Thymus (tissue), 11 donors: ENCODE measurements at regions not wholly inside any gene's neighbourhood (a gene's known extent, or its start where the extent isn't known, plus 50 kb on each side); places are given as distances from the start of the nearest gene placed in this dataset.

Experiments
- DNase-seq, 9 donors: peaks; one replicate each; pipeline ENCODE4 v3.0.0-alpha.2; 2013; ENCODE audit warnings: low spot score in 9 of 9, low read depth in 6 of 9, missing footprints in 1 of 9
- H3K27ac ChIP-seq, 2 donors: one replicate each; pipeline ENCODE4 v1.5.1; 2013; ENCODE audit warnings: control low read depth in 1 of 2, low read depth in 1 of 2, low read length in 1 of 2, mild to moderate bottlenecking in 1 of 2, moderate library complexity in 1 of 2
- H3K27me3 ChIP-seq, 2 donors: one replicate each; pipeline ENCODE4 v1.5.1; 2013; ENCODE audit warnings: low read length in 1 of 2; ENCODE audit not compliant: control insufficient read depth in 2 of 2, insufficient read depth in 1 of 2
- H3K36me3 ChIP-seq, 2 donors: one replicate each; pipeline ENCODE4 v1.5.1; 2013; ENCODE audit warnings: low read length in 1 of 2, mild to moderate bottlenecking in 1 of 2, moderate library complexity in 1 of 2; ENCODE audit not compliant: control insufficient read depth in 2 of 2, insufficient read depth in 2 of 2
- H3K4me1 ChIP-seq, 2 donors: one replicate each; pipeline ENCODE4 v1.5.1; 2013; ENCODE audit warnings: low read length in 2 of 2; ENCODE audit not compliant: control insufficient read depth in 2 of 2, insufficient read depth in 2 of 2
- H3K4me3 ChIP-seq, 2 donors: one replicate each; pipeline ENCODE4 v1.5.1; 2013; ENCODE audit warnings: low read length in 2 of 2, control low read depth in 1 of 2, mild to moderate bottlenecking in 1 of 2
- H3K9me3 ChIP-seq, 2 donors: one replicate each; pipeline ENCODE4 v1.5.1; 2013; ENCODE audit warnings: low read length in 1 of 2, mild to moderate bottlenecking in 1 of 2; ENCODE audit not compliant: control insufficient read depth in 2 of 2, insufficient read depth in 1 of 2
- WGBS: extraction: QIAGEN DNeasy Blood & Tissue Kit; methylation state at CpG from one replicate; pipeline ENCODE4 v1.1.7; 2013; 5-methylcytosine and 5-hydroxymethylcytosine counted together
- donor health status: healthy.

DNA sequence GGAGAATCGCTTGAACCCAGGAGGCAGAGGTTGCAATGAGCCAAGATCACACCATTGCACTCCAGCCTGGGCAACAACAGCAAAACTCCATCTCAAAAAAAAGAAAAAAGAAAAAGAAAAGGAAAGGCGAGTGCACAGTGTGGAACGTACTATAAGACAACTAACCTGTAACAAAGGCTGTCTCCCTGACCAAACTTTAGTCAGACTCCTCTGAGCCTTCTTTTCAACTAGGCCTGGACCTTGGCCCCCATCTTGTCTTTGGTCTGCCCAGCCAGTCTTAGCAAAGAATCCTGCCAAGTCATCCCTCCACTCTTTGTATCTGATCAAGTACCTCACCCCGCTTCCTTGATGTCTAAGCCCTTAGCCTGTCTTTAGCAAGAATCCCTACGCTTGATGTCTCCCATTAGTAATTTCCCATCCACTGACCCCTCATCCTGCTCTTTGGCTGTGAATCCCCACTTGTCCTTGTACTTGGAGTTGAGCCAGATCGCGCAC lies 68.9 kb upstream of the KDM7A start:
- WGBS: 99% methylated on average over 7 of the region's 7 CpGs
- no peaks in the 10 kb centered on the region for H3K9me3 ChIP-seq
- DNase-seq: no peak
- no peaks in the 10 kb centered on the region for H3K36me3 ChIP-seq
- H3K4me1 ChIP-seq: peaks cover 8 to 12% of the 10 kb centered on the region in 2 donors
- no peaks in the 10 kb centered on the region for H3K27me3 ChIP-seq
- no peak overlapping the region for H3K27ac ChIP-seq
- H3K4me3 ChIP-seq: no peak overlapping the region

DNA sequence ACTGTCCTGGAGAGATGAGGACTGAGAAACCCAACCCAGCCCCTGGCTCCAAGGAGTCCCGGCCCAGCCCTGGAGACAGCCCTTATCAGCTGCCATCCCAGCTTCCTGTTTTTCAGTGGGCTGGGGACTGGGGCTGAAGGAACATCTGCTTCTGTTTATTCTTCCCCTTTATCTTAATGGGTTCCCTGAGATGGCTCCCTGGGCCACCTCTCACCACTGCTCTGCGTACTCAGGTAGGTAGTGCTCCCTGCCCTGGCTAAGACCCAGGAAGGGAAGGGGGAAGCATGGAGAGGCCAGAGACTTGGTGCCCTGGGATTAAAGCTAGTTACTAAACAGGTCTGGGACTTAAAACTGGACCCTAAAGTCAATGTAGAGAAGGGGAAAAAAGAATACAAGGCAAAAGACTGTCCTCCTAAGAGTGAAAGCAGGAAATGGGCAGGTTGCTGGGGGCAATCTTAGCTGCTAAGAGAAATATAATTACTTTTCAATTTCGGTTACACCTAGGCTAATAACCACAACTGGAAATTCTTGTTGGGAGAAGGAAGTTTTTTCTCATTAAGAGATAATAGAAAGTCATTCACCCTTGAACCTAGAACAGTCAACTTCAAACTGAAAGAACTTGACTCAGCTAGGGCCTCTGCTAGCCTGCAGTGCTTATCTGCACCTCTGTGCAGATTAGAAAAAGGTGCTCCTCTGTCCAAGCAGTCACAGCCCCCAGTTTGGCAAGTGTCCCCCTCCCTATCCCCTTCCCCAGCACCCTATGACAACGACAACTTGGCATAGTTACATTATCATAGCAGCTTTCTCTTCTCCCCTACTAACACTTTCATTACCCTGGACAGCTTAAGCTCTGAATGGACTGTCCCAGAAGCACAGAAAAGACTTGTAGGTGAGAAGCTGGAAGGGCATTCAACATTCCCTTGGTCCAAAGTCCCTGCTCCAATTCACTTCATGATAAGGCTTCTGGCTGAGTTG lies 65.6 kb upstream of the KDM7A start:
- H3K4me1 ChIP-seq: peaks cover 8 to 12% of the 10 kb centered on the region in 2 donors
- no peak overlapping the region for H3K4me3 ChIP-seq
- H3K36me3 ChIP-seq: no peaks in the 10 kb centered on the region
- no peak for DNase-seq
- no peaks in the 10 kb centered on the region for H3K9me3 ChIP-seq
- H3K27ac ChIP-seq: no peak overlapping the region
- 29% methylated on average over 4 of the region's 4 CpGs for WGBS
- no peaks in the 10 kb centered on the region for H3K27me3 ChIP-seq

DNA sequence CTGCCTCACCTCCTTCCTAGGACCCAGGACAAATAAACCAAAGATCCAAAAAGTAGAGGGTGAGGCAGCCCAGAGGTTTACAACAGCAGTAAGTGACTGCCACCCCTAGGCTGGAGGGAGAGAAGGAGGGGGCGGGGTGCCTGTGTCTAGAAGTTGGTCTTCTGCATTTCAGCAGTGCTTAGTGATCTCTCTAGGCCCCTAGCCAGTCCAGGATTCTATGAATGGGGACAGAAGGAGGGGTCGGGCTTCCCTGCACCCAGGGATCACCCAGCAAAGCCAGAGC lies 62.8 kb upstream of the KDM7A start:
- Histone ChIP-seq H3K4me1 (peaks cover 8 to 12% of the 10 kb centered on the region in 2 donors), H3K4me3 (no peak overlapping the region), H3K27ac (no peak overlapping the region), H3K9me3 (no peaks in the 10 kb centered on the region), H3K27me3 (no peaks in the 10 kb centered on the region), H3K36me3 (no peaks in the 10 kb centered on the region)
- DNase-seq: no peak
- WGBS: 89% methylated on average over 2 of the region's 2 CpGs

DNA sequence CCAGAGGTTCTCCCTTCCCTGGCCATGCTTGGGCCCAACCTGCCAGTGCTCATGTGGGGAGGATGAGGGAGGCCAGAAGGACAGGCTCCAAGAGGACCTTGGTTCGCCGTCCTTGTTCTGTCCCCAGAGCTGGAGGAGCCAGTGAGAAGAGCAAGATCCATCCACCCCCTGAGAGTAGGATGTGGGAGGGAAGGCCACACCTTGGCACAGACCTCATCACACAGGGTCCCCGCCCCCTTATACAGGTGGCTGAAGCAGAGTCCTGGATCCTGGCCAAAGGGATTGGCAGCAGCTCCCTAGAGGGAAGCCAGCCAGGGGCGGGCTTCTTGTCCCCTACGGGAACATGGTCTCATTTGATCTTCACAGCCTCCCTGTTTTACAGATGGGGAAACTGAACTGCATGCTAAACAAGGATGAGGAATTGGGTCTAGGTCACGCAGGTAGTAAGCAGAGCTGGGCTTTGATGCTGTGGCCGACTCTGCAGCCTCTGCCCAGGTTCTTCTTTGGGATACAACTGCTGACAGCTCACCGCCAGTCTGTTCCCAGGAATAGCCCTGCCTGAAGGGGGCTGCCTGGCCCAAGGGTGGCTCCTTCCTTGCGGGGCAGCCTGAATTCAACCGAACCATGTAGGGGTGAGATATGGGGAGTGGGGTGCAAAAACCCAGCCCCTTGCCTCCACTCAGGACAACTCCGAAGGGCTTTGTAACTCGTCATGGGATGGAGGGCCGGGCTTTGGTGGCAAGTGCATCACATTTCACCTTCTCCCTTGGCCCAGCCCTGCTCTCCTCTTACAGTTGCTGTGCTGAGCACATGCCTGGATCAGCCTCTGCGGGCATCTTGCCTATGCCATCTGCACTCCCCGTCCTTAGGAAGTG lies 62.2 kb upstream of the KDM7A start:
- H3K4me3 ChIP-seq: no peak overlapping the region
- no peaks in the 10 kb centered on the region for H3K36me3 ChIP-seq
- H3K27me3 ChIP-seq: no peaks in the 10 kb centered on the region
- DNase-seq: no peak
- peaks cover 8 to 12% of the 10 kb centered on the region in 2 donors for H3K4me1 ChIP-seq
- no peak overlapping the region for H3K27ac ChIP-seq
- 91% methylated on average over 15 of the region's 15 CpGs for WGBS
- H3K9me3 ChIP-seq: no peaks in the 10 kb centered on the region

DNA sequence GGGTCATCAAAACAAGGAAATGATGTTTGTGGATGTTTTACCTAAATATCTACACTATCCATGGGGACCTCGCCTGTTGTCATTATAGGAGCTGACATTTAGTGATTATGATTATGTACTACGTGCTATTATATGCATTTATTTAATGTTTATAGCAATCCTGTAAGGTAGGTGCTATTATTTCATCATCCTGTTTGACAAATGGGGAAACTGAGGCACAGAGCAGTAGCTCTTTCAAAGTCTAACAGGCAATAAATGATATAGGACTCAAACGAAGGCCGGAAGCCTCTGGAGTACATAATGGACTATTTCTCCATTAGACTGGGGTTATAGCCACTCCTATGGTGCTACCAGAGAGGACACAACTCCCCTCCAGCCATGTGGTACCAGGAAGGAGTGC lies 60.6 kb upstream of the KDM7A start:
- Histone ChIP-seq H3K9me3 (no peaks in the 10 kb centered on the region), H3K36me3 (no peaks in the 10 kb centered on the region), H3K4me3 (no peak overlapping the region), H3K4me1 (peaks cover 4 to 8% of the 10 kb centered on the region in 2 donors), H3K27ac (no peak overlapping the region), H3K27me3 (no peaks in the 10 kb centered on the region)
- no peak for DNase-seq
- 97% methylated on average over 4 of the region's 4 CpGs for WGBS

DNA sequence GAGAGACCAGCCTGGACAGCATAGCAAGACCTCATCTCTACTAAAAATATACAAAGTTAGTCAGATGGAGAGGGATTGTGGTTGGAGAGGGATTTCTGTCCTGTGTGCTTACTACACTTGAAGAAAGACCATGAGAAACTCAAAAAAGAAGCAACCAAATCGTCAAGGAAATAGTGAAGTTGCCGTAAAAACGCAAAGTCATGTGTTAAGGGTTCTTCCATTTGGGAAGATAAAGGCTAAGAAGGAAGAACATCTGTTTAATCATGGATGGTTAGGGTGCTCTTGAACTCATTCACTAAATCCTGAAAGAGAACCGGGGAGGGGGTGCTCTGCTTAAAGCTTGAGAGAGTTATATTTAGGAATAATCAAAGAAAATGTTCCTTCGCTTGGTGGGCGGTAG lies 59.8 kb upstream of the KDM7A start:
- Histone ChIP-seq H3K27ac (no peak overlapping the region), H3K9me3 (no peaks in the 10 kb centered on the region), H3K27me3 (no peaks in the 10 kb centered on the region), H3K4me3 (no peak overlapping the region), H3K4me1 (peaks cover 1 to 7% of the 10 kb centered on the region in 2 donors), H3K36me3 (no peaks in the 10 kb centered on the region)
- 96% methylated on average over 6 of the region's 6 CpGs for WGBS
- DNase-seq: no peak

DNA sequence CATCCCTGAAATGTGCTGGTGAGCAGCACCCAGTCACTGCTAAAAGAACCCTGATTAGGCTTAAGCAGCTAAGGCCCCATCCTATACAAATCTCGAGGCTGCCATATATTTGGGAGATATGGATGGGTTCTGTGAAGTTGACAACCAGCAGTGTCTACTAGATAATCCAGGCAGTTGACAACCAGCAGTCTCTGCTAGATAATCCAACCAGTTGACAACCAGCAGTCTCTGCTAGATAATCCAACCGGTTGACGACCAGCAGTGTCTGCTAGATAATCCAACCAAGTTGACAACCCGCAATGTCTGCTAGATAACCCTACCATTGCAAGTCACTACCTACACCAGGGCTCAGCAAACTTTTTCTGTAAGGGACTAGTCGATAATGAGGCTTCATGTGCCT lies 58.3 kb upstream of the KDM7A start:
- no peak for DNase-seq
- WGBS: 98% methylated on average over 5 of the region's 5 CpGs
- Histone ChIP-seq H3K4me1 (peaks cover 5 to 18% of the 10 kb centered on the region in 2 donors), H3K36me3 (no peaks in the 10 kb centered on the region), H3K9me3 (no peaks in the 10 kb centered on the region), H3K27ac (no peak overlapping the region), H3K4me3 (no peak overlapping the region), H3K27me3 (peaks cover 0 to 3% of the 10 kb centered on the region in 2 donors)

DNA sequence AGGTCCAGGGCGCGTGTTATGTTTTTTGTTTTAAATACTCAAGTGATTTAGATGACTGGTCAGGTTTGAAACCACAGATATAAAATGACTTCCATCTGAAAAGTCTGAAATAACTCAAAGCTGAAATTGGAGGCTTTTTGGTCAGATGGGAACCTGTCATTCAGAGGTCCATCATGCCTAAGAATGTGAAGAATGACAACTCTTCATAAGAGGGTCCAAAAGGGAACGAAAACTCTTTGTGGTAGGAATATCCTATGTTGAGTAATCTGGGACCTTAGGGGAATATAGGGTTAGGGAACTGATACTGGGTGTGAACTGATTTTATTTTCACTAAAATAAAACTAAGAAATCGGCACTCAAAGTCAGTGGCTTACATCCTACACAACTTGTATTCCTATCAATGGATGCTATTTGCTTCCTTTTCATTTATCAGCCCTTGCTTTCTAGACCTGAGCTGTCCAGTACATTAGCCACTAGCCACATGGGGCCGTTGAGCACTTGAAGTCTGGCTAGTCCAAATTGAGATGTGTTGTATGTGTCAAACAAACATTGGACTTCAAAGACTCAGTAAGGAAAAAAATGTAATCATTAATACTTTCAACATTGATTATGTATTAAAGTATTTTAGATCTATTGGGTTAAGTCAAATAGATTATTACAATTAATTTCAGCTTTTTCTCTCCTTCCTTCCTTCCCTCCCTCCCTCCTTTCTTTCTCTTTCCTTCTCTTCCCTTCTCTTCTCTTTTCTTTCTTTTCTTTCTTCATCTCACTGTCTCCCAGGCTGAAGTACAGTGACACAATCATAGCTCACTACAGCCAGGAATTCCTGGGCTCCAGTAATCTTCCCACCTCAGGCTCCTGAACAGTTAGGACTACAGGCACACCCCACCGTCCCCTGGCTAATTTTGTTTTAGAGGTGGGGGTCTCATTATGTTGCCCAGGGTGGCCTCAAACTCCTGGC lies 56.5 kb upstream of the KDM7A start:
- whole genome bisulfite sequencing: 93% methylated on average over 6 of the region's 6 CpGs
- Histone ChIP-seq H3K4me3 (no peak overlapping the region), H3K9me3 (peaks cover 0 to 4% of the 10 kb centered on the region in 2 donors), H3K36me3 (no peaks in the 10 kb centered on the region), H3K27ac (no peak overlapping the region), H3K4me1 (peaks cover 10 to 30% of the 10 kb centered on the region in 2 donors), H3K27me3 (peaks cover 0 to 3% of the 10 kb centered on the region in 2 donors)
- DNase-seq: no peak
